HG03095 (cell line): ENCODE measurements at regions not wholly inside any gene's neighbourhood (a gene's known extent, or its start where the extent isn't known, plus 50 kb on each side); places are given as distances from the start of the nearest gene placed in this dataset.

ENCODE experiments used
- ATAC-seq: cut with Tn5 transposase; IDR thresholded peaks from one replicate; pipeline ENCODE4 v1.9.1; 2021; ENCODE audit warnings: moderate library complexity; ENCODE audit not compliant: unreplicated experiment

DNA sequence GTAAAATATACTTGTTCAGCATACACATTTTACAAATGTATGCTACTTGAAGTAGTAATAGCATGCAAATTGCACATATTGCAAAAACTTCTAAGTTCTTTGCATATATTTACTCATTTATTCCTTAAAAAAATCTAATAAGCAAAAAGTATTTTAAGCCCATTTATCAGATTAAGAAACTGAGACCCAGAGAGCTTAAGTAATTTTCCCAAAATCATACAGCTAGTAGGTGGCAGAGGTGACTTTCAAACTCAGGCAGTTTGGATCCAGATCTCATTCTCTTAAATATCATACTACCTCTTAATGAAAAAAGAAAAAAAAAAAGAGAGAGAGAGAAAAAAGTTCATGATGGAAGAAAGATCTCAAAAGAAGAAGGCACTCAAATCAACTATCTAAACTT lies 157.9 kb downstream of the RPS12 start:
- no peak for ATAC-seq

DNA sequence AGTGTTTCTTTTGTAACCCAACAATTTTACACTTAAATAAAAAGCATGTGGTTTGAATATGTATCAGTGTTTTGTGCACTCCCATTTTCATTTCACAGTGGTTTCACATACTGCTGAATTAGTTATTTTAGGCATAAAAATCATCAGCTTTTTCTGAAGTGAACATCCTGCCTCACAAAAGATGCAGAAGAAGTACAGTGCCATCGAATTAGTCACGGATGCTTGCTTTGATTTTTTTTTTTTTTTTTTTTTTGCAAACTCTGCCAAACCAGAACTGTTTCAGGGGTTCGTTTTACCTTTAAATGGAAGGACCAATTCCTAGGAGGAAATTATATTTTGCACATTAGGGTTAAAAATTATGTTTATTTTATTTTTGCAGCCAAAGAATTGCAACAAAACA lies 158.6 kb downstream of the RPS12 start:
- ATAC-seq = no peak

DNA sequence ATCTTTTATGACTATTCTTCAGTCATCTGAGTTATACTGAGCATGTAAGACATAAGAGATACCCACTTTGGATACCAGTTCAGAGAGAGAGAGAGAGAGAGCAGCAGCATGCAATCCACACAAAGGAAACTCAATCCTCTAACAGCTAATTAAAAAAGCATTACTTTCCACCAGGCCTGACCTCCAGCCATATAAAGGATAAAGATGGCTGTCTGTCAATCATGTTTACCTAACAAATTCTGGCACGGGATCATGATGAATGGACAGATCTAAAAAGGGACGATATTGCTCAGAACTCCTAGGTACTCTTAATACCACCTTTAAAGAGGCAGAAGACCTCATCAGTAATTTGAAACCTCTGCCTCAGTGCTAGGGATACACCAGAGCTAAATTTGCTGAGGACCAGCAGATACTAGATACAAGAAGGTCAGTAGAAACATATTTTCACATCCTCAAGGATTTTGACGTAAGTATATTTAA lies 159.2 kb downstream of the RPS12 start:
- ATAC-seq = no peak

DNA sequence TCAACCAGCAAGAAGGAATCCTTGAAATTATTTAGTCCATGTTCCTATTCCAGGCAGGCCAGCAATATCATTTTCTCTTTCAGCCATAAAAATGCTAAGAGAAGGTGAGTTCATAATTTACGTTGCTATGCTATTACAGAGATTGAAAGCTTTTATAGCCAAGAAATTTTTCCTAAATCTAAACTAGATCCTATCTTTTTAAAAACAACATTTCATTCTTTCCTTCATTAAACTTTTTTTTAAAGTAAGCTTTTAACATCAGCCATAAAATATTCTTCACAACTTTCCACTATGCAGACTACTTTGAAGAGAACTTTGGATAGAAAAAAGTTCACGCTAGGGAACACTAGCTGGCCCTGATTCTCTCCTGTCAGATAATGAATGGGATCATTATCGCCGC lies 159.8 kb downstream of the RPS12 start:
- ATAC-seq = no peak

DNA sequence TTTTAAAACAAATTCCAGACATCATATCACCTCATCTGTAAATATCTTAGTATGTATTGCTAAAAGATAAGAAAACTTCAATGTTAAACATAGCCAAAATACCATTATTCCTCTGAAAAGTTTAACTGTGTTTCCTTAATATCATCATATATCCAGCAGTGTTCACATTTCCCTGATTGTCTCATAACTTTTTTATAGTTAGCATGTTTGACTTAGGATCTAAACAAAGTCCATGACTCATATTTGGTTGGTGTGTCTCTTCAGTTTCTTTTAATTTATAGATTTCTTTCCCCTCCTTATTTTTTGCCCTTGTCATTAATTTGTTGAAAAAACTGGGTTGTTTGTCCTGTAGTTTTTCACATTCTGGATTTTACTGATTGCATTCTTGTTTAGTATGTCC lies 163.0 kb downstream of the RPS12 start:
- ATAC-seq = no peak

DNA sequence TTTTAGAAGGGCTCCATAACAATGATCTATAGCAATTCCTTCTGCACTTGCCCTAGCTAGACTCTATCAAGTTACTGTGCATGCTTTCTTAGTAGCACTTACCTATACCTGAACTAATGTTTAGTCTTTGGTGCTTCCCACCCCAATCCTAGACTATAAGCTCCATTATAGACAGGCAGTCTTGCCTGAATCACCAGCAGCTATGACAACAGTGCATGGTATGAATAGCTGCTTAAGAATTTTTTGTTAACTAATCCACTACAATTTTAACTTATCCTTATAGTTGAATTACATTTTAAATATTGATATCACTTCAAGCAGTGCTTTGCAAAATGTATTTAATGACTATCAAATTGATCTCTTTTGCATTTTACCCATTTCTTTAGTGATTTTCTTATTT lies 164.3 kb downstream of the RPS12 start:
- no peak for ATAC-seq

DNA sequence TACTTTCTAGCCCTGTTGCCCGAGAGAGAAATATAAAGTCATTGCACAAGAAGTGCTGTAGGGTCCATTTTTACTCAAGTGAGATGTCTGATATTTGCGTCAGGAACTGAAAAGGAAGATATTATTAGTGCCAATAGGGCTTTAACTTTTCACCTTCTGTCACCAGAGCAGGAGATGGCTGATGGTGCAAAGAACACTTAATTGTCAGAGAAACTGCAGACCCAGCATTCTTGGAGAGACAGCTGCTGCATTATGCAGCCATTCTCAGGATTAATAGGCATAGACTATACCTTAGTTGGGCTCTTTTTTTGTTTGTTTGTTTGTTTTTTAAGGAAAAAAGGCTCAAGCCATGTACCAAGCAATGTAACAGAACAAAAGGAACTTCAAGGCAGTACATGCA lies 179.4 kb downstream of the RPS12 start:
- no peak for ATAC-seq

DNA sequence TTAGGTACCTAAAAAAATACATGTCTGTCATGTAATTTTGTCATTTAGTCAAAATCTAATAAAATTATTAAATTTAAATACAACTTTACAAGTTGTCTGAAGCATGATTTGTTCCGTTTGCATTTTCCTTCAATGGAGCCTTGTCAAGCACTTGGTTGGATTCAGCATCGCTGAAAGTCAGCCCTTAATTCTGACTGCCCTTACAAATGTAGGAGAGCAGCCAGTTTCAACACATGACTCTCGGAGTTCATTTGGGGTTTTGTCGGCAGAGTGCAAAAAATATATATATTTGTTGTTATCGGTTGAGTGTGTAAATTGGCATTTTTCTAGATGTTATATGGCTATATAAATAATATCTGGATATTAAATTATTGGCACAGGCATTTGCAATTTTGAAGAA lies 180.6 kb downstream of the RPS12 start:
- ATAC-seq = no peak

DNA sequence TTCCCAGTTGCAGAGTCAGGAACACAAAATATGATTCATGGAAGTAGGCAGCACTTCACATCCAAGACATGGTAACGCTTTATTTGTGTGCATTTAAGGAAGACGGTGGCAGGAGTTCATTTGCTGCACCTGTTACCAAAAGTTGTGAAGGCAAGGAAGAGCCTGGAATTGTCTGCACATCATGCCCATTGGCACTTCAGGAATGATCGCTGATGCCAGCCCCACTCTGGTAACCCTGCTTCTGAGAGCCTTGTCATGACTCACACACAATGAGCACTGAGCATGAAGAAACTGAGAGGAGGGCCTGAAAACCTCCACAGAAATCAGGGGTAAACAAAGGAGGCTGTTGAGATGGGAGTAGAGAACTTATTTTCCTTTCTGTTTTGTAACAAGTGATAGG lies 181.1 kb downstream of the RPS12 start:
- ATAC-seq = no peak

DNA sequence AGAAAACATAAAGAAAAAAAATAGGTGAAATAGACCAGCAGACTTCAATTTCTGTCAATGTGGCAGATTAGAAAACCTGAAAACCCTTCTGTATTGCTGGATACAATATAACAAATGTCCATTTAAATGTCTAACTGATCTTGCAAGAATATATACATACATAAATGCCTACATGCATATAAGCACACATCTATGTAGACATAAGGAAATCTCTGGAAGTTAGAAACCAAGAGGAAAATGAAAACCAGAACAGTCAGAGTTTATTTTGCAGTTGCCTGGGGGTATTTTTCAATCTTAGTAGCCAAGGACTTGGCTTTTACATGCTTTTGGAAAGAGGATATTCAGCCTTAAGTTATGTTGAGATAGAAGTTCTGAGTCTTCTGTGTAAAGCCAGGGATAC lies 184.0 kb downstream of the RPS12 start:
- ATAC-seq = no peak

DNA sequence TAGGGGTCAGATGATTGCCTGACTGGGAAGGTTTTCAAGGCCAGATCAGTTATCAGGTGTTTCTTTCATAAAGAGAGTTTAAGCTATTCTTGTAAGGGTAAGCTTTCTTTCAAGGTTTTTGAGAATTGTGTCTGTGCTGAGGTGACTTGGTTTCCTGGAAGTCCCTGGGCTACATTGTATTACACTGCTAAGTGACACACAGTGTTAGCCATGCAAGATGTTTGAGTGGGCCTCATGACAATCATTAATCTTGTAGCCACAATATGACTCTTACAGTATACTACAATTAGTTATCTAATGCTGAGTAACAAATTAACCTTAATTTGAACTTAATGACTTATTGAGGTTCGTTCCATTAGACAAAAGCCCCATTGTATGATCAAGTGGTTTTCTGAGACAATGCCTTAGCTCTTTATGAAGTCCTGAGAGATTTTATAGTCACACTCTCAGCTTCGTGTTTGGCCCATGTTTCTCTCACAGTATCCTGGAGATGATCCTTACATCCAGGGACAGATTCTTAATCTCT lies 186.7 kb downstream of the RPS12 start:
- ATAC-seq = no peak

DNA sequence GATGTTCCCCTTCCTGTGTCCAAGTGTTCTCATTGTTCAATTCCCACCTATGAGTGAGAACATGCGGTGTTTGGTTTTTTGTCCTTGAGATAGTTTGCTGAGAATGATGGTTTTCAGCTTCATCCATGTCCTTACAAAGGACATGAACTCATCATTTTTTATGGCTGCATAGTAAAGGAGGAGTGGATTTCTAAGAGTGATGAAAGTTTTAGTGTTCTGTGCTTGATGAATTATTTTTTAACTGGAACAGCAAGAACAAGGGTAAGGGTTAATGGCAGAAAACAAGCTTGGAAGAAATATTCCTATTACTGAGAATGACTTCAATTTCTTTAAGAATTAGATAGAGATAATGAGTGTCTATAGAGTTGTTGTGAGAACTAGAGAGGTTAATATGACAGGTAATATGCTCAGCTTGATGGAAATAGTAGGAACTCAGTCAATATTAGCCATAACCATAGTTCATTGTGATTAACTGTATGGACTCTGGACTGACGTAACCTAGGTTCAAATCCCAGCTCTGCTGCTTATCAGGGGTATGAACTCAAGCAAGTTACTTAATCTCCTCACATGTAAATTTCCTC lies 190.0 kb downstream of the RPS12 start:
- ATAC-seq = no peak

DNA sequence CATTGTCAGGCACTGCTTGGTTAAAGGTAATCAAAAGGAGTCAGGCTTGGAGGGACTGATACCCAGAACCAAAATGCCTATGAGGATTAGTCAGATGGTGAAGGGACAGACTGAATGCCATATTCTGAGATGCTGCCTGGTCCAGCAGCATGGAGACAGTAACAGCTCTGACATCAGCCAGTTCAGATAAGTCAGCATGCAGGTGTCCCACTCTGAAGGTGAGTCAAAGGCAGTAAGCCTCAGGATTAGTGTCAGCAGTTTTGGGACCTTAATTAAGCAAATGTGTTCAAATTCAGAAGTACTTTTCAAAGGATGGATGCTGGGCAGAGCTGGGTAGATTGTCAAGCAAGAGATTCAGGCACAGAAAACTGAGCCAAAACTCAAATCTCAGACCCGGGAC lies 198.4 kb downstream of the RPS12 start:
- ATAC-seq = no peak

DNA sequence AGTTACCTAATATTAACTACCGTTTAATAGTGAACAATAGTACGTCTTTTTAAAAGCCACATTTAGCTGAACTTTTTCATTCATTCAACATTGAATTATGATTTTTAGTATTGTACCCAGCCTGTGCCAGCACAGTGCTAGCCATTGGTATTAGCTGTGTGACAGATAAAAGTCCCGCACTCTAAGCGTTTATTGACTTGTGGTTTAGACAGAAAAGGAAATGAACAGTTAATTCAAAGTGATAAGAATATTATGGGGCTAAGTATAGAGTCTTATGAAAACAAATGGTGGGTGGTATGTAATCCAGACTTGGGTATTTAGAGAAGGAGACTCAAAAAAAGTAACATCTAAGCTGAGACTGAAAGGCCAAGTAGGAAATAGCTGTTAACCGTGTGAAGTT lies 202.3 kb downstream of the RPS12 start:
- no peak for ATAC-seq

DNA sequence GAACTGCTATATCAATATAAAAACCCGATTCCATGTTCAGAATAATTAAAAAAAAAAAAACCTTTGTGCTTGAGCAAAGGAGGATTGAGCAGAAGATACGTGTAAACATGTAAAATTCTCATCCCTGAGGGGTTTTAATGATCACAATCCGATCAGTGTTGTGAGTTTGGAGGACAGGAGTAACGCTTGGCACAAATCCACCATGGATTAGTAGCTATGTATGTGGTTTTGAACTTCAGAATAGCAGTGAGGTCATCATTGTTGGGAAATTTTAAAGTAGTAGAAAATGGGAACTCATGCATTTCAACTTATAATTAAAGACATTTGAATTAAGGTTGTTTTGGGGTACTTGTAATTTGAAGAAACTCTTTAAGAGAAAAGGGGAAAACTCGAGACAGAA lies 203.2 kb downstream of the RPS12 start:
- no peak for ATAC-seq

DNA sequence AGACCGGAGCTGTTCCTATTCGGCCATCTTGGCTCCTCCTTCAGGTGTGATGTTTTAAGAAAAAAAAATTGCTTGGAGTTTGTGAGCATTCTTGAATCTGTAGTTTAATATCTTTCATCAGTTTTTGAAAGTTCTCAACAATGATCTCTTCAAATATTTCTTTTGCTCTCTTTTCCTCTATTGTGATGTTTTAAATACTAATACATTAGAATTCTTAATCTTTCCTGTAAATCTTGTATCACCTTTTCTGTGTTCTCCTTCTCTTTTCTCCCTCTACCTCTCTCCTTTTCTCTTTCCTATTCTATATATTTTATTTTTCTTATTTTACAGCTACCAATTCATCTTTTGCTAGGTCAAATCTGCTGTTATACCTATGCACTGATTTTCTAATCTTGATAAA lies 212.3 kb downstream of the RPS12 start:
- no peak for ATAC-seq

DNA sequence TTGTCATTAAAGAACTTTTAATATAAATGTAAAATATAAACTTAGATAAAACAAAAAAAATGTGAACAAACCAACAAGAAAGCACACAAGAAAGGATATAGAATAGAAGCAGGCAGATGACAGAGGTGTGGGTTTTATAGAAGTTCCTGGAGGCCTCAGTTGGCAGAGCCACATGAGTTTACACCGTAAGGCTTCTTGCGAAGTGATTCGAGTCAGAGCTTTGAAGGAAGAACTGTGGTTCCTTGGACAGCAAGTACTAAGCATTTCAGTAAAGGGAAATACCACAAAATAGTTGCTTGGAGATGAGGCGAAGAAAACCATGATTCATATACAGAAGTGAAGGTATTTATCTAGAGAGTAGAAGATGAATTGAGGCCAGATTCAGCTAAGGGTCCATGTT lies 207.9 kb upstream of the EYA4 start:
- ATAC-seq = no peak

DNA sequence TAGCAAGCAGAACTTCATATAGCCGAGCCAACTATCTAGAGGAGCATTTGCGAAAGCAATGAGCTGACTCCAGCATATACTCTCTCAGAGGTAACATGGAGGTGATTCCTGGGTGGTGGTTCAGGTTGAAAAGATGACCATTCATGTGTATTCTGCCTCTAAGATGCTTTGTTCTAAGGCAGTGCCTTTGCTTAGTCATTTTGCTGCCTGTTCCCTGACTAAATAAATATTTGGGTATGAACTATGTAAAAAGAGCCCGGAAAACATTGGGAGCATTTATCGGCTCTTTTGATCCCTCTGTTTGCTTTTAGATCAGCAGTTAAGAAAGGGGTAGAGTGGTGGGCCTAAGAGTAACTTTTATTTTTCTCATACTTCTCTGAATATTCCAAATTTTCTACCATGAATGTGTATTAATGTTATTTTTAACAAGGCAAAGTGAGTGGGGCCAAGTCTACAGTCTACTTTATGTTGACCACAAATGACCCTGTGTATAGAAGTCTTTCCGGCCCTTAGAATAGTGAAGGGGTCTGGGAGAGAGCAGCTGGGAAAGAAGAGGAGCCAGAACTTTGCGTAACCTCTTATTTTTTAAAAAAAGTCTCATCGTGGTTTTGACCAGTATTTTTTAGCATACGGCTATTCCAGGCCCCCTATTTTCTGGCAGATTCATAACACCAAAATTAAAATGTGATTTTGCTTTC lies 206.5 kb upstream of the EYA4 start:
- ATAC-seq = no peak

DNA sequence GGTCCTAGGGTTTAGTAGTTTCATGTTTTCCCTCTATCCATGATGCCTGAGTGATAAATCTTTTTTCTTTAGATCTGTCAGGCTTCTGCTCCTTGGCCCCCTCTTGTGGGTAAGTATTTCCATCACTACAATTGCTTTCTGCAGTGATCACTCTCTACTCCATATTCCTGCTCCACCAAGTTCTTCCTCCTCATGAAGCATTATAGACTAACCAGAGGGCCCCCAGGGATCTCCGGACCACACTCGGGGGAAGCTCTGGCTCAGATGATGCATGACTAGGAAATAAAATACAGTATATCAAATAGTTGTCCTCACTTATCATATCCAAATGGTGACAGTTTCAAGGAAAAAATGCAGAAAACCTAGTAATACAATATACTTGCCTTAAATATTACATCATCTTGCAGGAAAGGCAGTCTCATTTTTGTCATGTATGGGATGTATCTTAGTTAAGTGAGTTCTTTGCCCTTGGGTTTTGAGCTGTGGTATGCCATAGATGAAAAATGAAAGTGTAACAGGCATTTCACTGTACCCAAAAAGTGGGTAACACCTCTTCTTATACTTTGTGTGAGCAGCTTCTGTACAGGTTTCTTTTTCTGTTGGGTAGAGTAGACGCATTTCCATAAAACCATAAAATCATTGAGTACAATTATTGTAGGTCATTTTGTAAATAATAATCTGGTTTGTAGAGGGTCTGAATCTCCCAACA lies 200.9 kb upstream of the EYA4 start:
- ATAC-seq = no peak

DNA sequence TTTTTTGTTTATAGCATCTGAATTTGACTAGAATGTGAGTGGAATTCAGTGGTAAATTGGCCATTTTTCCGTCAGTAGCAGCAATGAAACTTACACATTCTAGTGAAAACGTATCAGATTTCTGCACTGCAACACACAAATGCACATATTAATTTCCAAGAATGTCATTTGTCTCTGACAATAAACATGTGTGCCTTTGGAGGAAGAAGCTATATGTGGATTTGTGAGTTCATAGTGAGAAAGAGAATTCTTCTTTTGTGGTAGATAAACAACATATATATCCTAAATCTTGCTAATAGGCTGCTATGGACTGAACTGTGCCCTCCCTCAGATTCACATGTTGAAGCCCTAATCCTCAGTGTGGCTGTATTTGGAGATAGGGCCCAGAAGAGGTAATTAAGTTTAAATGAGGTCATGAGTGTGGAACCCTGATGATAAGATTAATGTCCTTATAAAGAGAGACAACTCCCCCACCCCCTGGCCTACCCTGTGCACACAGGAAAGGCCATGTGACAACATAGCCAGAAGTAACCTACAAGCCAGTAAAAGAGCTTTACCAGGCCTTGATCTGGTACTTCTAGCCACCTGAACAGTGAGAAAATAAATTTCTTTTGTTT lies 200.2 kb upstream of the EYA4 start:
- no peak for ATAC-seq

DNA sequence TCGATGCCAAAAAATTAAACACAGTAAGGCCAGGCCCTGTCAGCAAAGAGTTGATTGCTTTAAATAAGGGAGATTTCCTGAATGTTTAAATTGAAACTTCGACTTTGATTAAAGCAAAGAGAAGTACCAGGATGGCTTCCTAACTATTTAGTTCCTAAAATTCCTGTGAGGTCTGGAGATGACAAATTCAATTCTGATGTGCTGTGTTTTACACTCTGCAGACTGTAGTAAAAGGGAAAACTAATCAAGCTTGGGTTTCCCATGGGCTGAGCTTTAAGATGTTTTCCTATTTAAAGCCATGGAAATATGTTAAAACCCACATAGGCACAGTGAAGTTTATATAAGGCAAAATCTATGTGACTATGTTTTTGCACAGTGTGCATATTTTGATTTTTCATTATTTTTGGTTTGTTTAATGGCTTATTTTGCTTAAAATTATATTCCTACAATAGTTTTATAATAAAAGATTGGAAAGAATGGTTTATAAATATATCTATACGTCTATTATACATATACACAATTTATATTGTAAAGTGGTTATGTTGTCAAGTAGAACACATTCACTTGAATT lies 198.5 kb upstream of the EYA4 start:
- no peak for ATAC-seq
